ENCODE measurements at regions not wholly inside any gene's neighbourhood (a gene's known extent, or its start where the extent isn't known, plus 50 kb on each side); places are given as distances from the start of the nearest gene placed in this dataset.

DNA sequence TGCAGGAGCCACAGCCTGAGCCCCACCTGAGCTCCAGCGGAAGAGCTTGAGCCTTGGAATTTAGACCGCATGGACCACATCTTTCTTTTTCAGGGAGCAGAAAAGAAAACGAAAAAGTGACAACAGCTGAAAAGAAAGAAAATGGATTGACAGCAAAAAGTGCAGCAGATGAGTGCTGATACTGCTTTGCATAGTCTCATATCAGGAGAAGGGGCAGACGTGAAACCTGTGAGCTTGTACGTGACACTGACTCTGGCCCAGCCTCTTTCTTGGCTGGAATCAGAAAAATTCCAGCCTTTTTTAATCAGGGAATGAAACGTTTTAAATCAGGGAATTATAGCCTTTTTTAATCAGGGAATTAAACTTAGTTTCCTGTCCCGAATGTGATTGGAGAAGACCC, 1296.5 kb downstream of the TMEM121 start:
- DNase-seq = no peak

DNA sequence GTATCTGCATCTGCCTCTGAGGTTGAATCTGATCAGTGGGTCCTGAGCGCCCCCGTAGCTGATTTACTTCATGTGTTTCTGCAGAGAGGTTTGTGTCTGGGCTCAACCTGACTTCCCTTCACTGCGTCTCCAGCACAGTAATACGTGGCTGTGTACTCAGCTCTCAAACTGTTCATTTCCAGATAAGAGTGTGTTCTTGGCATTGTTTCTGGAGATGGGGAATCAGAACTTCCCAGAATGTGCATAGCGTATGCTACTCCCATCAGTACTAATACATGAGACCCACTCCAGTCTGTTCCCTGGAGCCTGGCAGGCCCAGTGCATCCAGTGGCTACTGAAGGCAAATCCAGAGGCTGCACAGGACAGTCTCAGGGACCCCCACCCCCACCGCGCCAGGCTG, 1297.2 kb downstream of the TMEM121 start:
- DNase-seq = no peak

GRCh38 chr14:106826833-106827369, 1300.5 kb downstream of the TMEM121 start:
- DNase-seq = no peak

- DNase-seq = no peak
Observed at GRCh38 chr14:106831322-106831720, 1304.9 kb downstream of the TMEM121 start.

DNA sequence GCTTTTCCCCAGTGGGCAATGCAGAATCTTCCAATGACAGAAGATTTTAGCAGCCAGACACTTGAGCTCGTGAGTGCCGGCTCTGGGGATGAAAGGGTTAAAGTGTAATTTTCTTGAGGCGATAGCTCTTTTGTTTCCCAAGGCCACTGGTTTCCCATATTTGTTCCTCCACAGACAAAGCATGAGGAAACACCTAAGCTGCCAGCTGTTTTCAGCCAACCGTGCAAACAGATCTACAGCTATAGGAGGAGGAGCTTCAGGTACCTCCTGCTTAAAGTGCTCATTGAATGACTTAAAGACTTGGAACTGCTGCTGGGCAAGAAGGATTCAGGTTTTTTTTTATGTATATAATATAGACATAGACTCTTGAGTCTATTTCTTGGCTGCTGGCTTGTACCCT, 1311.5 kb downstream of the TMEM121 start:
- no peak for DNase-seq

- DNase-seq = no peak
Observed at GRCh38 chr14:106838991-106839769, 1312.8 kb downstream of the TMEM121 start.

- no peak for DNase-seq
Observed at GRCh38 chr14:106840258-106840657, 1313.9 kb downstream of the TMEM121 start.

- no peak for DNase-seq
Observed at GRCh38 chr14:106840991-106841390, 1314.6 kb downstream of the TMEM121 start.

- DNase-seq = no peak
Observed at GRCh38 chr14:106841701-106842100, 1315.3 kb downstream of the TMEM121 start.

GRCh38 chr14:106842687-106843086, 1316.3 kb downstream of the TMEM121 start:
- no peak for DNase-seq

DNA sequence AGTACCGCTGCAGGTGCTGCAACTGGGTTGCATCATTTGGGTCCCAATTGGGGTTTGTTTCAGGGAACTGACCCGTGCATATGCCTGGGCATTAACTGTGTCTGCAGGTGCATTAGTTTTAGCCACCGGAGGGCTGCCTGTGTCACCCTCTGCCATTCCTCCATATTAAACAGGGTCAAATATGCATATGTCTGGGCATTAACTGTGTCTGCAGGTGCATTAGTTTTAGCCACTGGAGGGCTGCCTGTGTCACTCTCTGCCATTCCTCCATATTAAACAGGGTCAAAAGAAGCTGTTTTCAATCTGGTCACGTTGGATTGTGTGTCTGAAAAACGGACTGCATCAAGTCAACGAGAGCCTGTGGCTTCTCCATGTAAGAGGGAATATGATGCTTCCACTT, 1317.0 kb downstream of the TMEM121 start:
- no peak for DNase-seq

DNA sequence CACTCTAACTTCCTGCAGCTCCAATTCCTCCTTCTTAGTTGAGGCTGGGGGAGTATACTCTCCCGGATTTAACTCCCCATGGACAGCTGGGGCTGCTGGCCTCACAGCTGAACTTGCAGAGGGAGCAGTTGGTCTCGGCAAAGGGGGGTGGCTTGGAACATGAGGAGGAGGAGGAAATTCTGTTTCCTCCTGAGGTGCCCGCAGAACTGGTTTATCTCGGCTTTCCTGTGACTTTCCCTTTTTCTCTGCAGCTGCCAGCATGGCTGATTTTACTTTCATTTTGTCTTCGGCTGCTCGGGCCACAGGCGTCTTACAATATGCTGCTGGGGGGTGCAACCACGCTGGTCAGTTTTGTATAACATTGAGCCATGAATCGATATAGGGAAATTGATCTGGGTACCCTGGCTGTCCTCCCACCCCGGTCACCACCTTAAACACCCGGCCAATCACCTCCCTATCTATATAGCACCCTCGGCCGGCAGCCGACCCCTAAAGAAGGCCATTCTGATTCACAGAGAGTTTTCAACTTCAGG, 1317.6 kb downstream of the TMEM121 start:
- no peak for DNase-seq

DNA sequence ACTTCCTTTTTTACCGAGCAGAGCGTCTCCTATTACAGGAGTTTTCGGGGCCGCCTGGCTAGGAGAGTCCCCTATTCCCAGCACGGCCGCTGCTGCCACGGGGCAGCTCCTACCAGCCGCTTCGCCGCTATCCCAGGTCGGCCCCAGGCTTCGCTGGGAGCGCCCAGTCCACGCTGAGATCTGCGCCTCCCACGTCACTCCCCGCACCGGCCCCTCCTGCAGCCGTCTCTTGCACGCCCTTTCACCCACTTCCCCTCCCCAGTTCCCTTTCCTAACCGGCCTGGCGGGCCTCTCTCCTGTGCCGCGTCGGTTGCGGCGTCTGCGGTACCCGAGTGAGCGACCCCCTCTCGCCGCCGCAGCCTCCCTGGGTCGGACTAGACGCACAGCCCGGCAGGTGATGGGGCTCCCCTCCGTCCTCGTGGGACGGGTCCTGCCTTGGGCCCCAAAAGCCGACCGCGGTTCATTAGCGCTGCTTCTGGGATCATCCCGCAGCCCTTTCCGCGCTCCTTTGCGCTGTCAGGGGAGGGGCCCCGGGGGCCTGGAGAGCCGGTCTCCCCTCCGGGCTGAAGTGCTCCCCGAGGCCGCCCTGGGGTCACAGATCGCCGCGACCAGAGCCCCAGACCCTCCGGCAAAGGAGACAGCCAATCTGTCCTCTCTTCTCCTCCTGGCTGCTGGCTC, 1318.4 kb downstream of the TMEM121 start:
- DNase-seq = no peak

GRCh38 chr14:106845286-106846087, 1319.1 kb downstream of the TMEM121 start:
- DNase-seq = no peak

- DNase-seq = no peak
Observed at GRCh38 chr14:106846218-106846617, 1319.8 kb downstream of the TMEM121 start.

DNA sequence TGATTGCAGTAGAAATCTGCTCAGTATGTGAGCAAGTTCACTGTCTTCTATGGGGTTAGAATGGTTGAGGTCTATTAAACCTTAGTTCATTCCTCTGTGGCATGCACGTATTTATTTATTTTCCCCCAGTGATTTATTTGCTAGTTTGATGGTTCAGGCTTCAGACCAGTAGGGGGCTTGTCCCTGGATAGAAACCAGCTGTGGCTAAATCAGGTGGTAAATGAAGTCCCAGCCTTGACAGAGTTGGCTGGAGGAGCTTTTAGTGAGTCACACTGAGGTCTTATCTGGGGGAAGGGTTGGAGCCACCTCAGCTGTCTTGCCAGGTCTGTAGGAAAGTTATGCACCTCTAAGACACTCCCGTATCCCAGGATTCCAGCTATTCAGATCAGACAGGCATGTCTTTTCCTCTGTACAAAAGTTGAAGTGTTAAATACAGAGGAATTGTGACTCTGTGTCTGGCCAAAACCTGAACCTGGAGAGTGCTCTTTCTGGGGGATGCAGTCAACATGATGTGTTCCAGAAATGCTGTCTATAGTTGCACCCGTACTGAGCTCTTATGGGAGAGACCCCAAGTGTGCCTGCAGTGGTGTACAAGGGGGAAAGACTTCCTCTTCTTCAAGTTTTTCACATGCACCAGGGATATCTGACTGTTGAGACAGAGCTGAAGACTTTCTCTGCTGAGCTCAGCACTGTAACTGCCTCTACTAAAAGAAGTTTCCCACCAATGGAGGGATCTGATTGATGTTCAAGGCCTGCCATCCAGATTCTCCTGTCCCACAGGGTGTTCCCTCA, 1322.1 kb downstream of the TMEM121 start:
- no peak for DNase-seq

GRCh38 chr14:106850913-106851825, 1324.8 kb downstream of the TMEM121 start:
- no peak for DNase-seq

GRCh38 chr14:106872611-106873446, 1346.4 kb downstream of the TMEM121 start:
- DNase-seq = peak; percentile 51

- DNase-seq = no peak
Observed at GRCh38 chr14:106874350-106874749, 1348.0 kb downstream of the TMEM121 start.

- no peak for DNase-seq
Observed at GRCh38 chr14:106875503-106875902, 1349.1 kb downstream of the TMEM121 start.

Measured in GOT3 (cell line).